Fibroblast of lung (primary cell): ENCODE measurements at regions not wholly inside any gene's neighbourhood (a gene's known extent, or its start where the extent isn't known, plus 50 kb on each side); places are given as distances from the start of the nearest gene placed in this dataset.

ENCODE experiments used
- DNase-seq, 2 donors: peaks; one replicate each; pipeline versions ENCODE4 v3.0.0 to v3.0.0-alpha.2; 2010; ENCODE audit warnings: low read depth in 2 of 2
- H2AFZ ChIP-seq: 2 replicates; pipeline ENCODE4 v1.5.1; 2012; ENCODE audit warnings: low read length, control low read depth, inconsistent platforms
- H3K27ac ChIP-seq: 2 replicates; pipeline ENCODE4 v1.5.1; 2011; ENCODE audit warnings: low read length, control low read depth; ENCODE audit not compliant: insufficient read depth
- H3K27me3 ChIP-seq: 2 replicates; pipeline ENCODE4 v1.5.1; 2011; ENCODE audit warnings: mild to moderate bottlenecking, low read length; ENCODE audit not compliant: control insufficient read depth, insufficient read depth
- H3K36me3 ChIP-seq: 2 replicates; pipeline ENCODE4 v1.5.1; 2011; ENCODE audit warnings: low read length; ENCODE audit not compliant: control insufficient read depth, insufficient read depth
- H3K4me1 ChIP-seq: 2 replicates; pipeline ENCODE4 v1.5.1; 2011; ENCODE audit warnings: low read length; ENCODE audit not compliant: control insufficient read depth, insufficient read depth; ENCODE audit errors: extremely low read depth
- H3K4me2 ChIP-seq: 2 replicates; pipeline ENCODE4 v1.5.1; 2011; ENCODE audit warnings: low read length, control low read depth; ENCODE audit not compliant: insufficient read depth; ENCODE audit errors: extremely low read depth
- H3K4me3 ChIP-seq, 4 experiments: fragments of 200-600 bp in 1 of 4; sonication (generic) in 1 of 4; replicated peaks in 1 of 4; 2 replicates each; pipeline ENCODE4 v1.5.1; 2011 to 2016; ENCODE audit warnings: low read length in 4 of 4, low read depth in 3 of 4, mild to moderate bottlenecking in 3 of 4, control low read depth in 2 of 4, inconsistent platforms in 1 of 4, mixed read lengths in 1 of 4; ENCODE audit not compliant: insufficient read depth in 1 of 4; ENCODE audit errors: control extremely low read depth in 1 of 4
- H3K79me2 ChIP-seq: 2 replicates; pipeline ENCODE4 v1.5.1; 2012; ENCODE audit warnings: mild to moderate bottlenecking, low read length, inconsistent platforms; ENCODE audit not compliant: control insufficient read depth, insufficient read depth
- H3K9ac ChIP-seq: 2 replicates; pipeline ENCODE4 v1.5.1; 2011; ENCODE audit warnings: mild to moderate bottlenecking, low read length, control low read depth; ENCODE audit not compliant: insufficient read depth
- H3K9me3 ChIP-seq: 2 replicates; pipeline ENCODE4 v1.5.1; 2012; ENCODE audit warnings: low read depth, low read length; ENCODE audit not compliant: control insufficient read depth, insufficient read depth
- H4K20me1 ChIP-seq: 2 replicates; pipeline ENCODE4 v1.5.1; 2011; ENCODE audit warnings: low read length; ENCODE audit not compliant: control insufficient read depth, insufficient read depth; ENCODE audit errors: extremely low read depth
- EZH2 ChIP-seq: IDR thresholded peaks from 2 replicates; pipeline ENCODE4 v1.5.1; 2012; ENCODE audit warnings: low read length, control low read depth, mild to moderate bottlenecking; ENCODE audit errors: missing control alignments
- TF ChIP-seq, protein P1 (sequence below), 2 donors: IDR thresholded peaks in 1 of 2; conservative IDR thresholded peaks in 1 of 2; 1 replicate in 1 of 2; 2 replicates in 1 of 2; pipeline ENCODE4 v1.5.1; 2011 to 2012; ENCODE audit warnings: low read length in 2 of 2, control low read depth in 1 of 2, inconsistent platforms in 1 of 2, low read depth in 1 of 2, mild to moderate bottlenecking in 1 of 2

DNA sequence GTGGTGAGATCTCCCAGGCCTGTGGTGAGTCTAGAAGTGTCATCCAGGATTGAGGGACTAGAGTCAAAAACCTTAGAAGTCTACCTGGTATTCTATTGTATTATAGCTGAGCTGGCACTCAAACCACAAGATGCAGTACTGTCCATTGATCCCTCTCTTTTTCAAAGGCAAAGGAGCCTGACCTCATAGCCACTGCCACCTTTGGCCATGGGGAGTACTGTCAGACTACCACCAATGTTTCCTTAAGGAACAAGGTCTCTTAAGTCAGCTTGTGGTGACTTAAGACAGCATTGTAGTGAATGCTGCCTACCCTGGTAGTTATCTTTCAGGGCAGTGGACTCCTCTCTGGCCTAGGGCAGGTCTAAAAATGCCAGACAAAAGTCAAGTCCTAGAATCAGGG lies 878.0 kb upstream of the MDGA2 start:
- H3K4me2 ChIP-seq: no peak overlapping the region
- no peaks in the 10 kb centered on the region for H3K27me3 ChIP-seq
- H3K4me3 ChIP-seq: no peak overlapping the region
- no peak overlapping the region for H3K27ac ChIP-seq
- no peaks in the 10 kb centered on the region for H3K36me3 ChIP-seq
- H2AFZ ChIP-seq: no peak overlapping the region
- TF ChIP-seq EZH2: no peak
- TF ChIP-seq, protein P1, sequence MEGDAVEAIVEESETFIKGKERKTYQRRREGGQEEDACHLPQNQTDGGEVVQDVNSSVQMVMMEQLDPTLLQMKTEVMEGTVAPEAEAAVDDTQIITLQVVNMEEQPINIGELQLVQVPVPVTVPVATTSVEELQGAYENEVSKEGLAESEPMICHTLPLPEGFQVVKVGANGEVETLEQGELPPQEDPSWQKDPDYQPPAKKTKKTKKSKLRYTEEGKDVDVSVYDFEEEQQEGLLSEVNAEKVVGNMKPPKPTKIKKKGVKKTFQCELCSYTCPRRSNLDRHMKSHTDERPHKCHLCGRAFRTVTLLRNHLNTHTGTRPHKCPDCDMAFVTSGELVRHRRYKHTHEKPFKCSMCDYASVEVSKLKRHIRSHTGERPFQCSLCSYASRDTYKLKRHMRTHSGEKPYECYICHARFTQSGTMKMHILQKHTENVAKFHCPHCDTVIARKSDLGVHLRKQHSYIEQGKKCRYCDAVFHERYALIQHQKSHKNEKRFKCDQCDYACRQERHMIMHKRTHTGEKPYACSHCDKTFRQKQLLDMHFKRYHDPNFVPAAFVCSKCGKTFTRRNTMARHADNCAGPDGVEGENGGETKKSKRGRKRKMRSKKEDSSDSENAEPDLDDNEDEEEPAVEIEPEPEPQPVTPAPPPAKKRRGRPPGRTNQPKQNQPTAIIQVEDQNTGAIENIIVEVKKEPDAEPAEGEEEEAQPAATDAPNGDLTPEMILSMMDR (conservative IDR thresholded peaks at IDR 0.05 in 1 of 2, IDR thresholded peaks at IDR 0.05 in 1 of 2; ENCODE audit: low read depth in 1 of 2, low read length in 2 of 2): no peak
- no peak for DNase-seq
- no peaks in the 10 kb centered on the region for H4K20me1 ChIP-seq
- no peaks in the 10 kb centered on the region for H3K9me3 ChIP-seq
- H3K9ac ChIP-seq: no peak overlapping the region
- no peaks in the 10 kb centered on the region for H3K4me1 ChIP-seq
- H3K79me2 ChIP-seq: no peaks in the 10 kb centered on the region

DNA sequence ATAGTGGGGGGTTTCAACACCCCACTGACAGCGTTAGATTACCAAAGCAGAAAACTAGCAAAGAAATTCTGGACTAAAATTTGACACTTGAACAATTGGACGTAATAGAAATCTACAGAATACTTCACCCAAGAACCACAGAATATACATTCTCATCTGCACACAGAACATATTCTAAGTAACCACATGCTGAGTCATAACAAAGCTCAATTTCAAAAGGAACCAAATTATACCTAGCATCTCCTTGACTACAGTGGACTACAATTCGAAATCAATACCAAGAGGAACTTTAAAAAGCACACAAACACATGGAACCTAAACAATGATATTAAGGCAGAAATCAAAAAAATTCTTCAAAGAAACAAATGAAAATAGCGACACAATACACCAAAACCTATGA lies 871.6 kb upstream of the MDGA2 start:
- H3K27me3 ChIP-seq: no peaks in the 10 kb centered on the region
- no peak overlapping the region for H3K27ac ChIP-seq
- no peak overlapping the region for H3K9ac ChIP-seq
- H4K20me1 ChIP-seq: no peaks in the 10 kb centered on the region
- no peaks in the 10 kb centered on the region for H3K9me3 ChIP-seq
- H3K79me2 ChIP-seq: no peaks in the 10 kb centered on the region
- H2AFZ ChIP-seq: no peak overlapping the region
- H3K4me2 ChIP-seq: no peak overlapping the region
- no peaks in the 10 kb centered on the region for H3K4me1 ChIP-seq
- no peak for DNase-seq
- H3K36me3 ChIP-seq: no peaks in the 10 kb centered on the region
- no peak overlapping the region for H3K4me3 ChIP-seq
- no peak for TF ChIP-seq EZH2
- TF ChIP-seq, protein P1 (conservative IDR thresholded peaks at IDR 0.05 in 1 of 2, IDR thresholded peaks at IDR 0.05 in 1 of 2; ENCODE audit: low read depth in 1 of 2, low read length in 2 of 2): no peak

DNA sequence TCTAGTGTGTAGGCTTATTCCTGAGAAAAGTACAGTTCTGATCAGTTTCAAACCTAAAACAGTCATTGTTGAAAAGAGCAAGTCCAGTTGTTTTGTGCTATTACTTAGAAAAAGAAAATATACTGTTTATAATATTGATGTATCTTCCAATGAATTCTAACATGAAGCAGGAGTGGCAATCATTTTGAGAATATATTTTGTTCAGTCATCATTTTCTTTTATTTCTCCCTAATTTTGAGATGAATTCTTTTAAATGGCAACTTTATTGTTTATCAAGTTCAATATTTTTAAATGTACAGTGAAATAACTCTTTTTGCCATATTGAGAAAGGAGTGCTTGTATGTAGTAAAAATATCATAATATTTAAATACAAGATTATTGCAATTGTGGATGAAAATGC lies 862.2 kb upstream of the MDGA2 start:
- Histone ChIP-seq H3K4me1 (no peaks in the 10 kb centered on the region), H4K20me1 (no peaks in the 10 kb centered on the region), H3K79me2 (no peaks in the 10 kb centered on the region), H3K27ac (no peak overlapping the region), H3K9me3 (no peaks in the 10 kb centered on the region), H2AFZ (no peak overlapping the region), H3K4me3 (no peak overlapping the region), H3K9ac (no peak overlapping the region), H3K36me3 (no peaks in the 10 kb centered on the region), H3K4me2 (no peak overlapping the region), H3K27me3 (no peaks in the 10 kb centered on the region)
- TF ChIP-seq, protein P1 (conservative IDR thresholded peaks at IDR 0.05 in 1 of 2, IDR thresholded peaks at IDR 0.05 in 1 of 2; ENCODE audit: low read depth in 1 of 2, low read length in 2 of 2): no peak
- TF ChIP-seq EZH2: no peak
- DNase-seq: no peak
